Mammary epithelial cell (primary cell): ENCODE measurements at regions not wholly inside any gene's neighbourhood (a gene's known extent, or its start where the extent isn't known, plus 50 kb on each side); places are given as distances from the start of the nearest gene placed in this dataset.

Source experiments
- CTCF ChIP-seq, 2 donors: IDR thresholded peaks in 1 of 2; conservative IDR thresholded peaks in 1 of 2; 2 replicates each; pipeline ENCODE4 v1.5.1; 2011 to 2012; ENCODE audit warnings: inconsistent platforms in 2 of 2, low read length in 2 of 2, mild to moderate bottlenecking in 2 of 2, control low read depth in 1 of 2, low read depth in 1 of 2; ENCODE audit not compliant: insufficient read depth in 1 of 2; ENCODE audit errors: extremely low read depth in 1 of 2
- EZH2 ChIP-seq: IDR thresholded peaks from 2 replicates; pipeline ENCODE4 v1.6.1; 2012; ENCODE audit warnings: low read length, inconsistent platforms, borderline replicate concordance

GRCh38 chr21:35838350-35838749, 222.0 kb downstream of the SETD4 start:
- TF ChIP-seq EZH2: no peak
- TF ChIP-seq CTCF (conservative IDR thresholded peaks at IDR 0.05 in 1 of 2, IDR thresholded peaks at IDR 0.05 in 1 of 2; ENCODE audit: extremely low read depth in 1 of 2, insufficient read depth in 1 of 2, low read depth in 1 of 2, low read length in 2 of 2): no peak
